EH (cell line): ENCODE measurements at regions not wholly inside any gene's neighbourhood (a gene's known extent, or its start where the extent isn't known, plus 50 kb on each side); places are given as distances from the start of the nearest gene placed in this dataset.
"Not testable (repeated sequence)": the region's sequence is repeated elsewhere in the genome, so short reads cannot be mapped to it uniquely, and the experiment has no call there.

Source experiments
- DNase-seq: peaks from one replicate; pipeline ENCODE4 v3.0.0-alpha.2; 2015; ENCODE audit warnings: low read depth

GRCh38 chr9:40906879-40907278 is 221.6 kb downstream of the FOXD4L6 start:
- not testable (repeated sequence) for DNase-seq

GRCh38 chr9:40892315-40892714 is 236.2 kb downstream of the FOXD4L6 start:
- DNase-seq: not testable (repeated sequence)

- not testable (repeated sequence) for DNase-seq
These were observed 242.6 kb downstream of the FOXD4L6 start for GRCh38 chr9:40885858-40886257.

- not testable (repeated sequence) for DNase-seq
These were observed 243.5 kb downstream of the FOXD4L6 start for GRCh38 chr9:40884902-40885490.

GRCh38 chr9:40884072-40884901 is 244.2 kb downstream of the FOXD4L6 start:
- no peak for DNase-seq

GRCh38 chr9:40883423-40884071 is 244.9 kb downstream of the FOXD4L6 start:
- not testable (repeated sequence) for DNase-seq

GRCh38 chr9:40873753-40874295 is 254.7 kb downstream of the FOXD4L6 start:
- not testable (repeated sequence) for DNase-seq

- not testable (repeated sequence) for DNase-seq
These were observed 260.0 kb downstream of the FOXD4L6 start for GRCh38 chr9:40868437-40868836.
